Progenitor cell of endocrine pancreas (in vitro differentiated cells): ENCODE measurements at regions not wholly inside any gene's neighbourhood (a gene's known extent, or its start where the extent isn't known, plus 50 kb on each side); places are given as distances from the start of the nearest gene placed in this dataset.

ENCODE experiments used
- DNase-seq: peaks from one replicate; pipeline ENCODE4 v3.0.0; 2021; ENCODE audit warnings: low spot score; ENCODE audit not compliant: unreplicated experiment
- H3K27ac Mint-ChIP-seq: 2 replicates; pipeline ENCODE4 v1.8.0; 2021; ENCODE audit warnings: mild to moderate bottlenecking, moderate library complexity, mixed read lengths
- H3K27me3 Mint-ChIP-seq: 2 replicates; pipeline ENCODE4 v1.8.0; 2021; ENCODE audit warnings: mixed read lengths
- H3K36me3 Mint-ChIP-seq: 2 replicates; pipeline ENCODE4 v1.8.0; 2022; ENCODE audit warnings: mixed read lengths; ENCODE audit not compliant: insufficient read depth
- H3K4me1 Mint-ChIP-seq: 2 replicates; pipeline ENCODE4 v1.8.0; 2021; ENCODE audit warnings: low read depth, mixed read lengths
- H3K4me3 Mint-ChIP-seq: 2 replicates; pipeline ENCODE4 v1.8.0; 2021; ENCODE audit warnings: low read depth, mild to moderate bottlenecking, moderate library complexity, mixed read lengths
- H3K9me3 Mint-ChIP-seq: 2 replicates; pipeline ENCODE4 v1.8.0; 2021; ENCODE audit warnings: low read depth, mixed read lengths
- CTCF ChIP-seq: fragments of 200-600 bp; sonication (generic); IDR thresholded peaks from one replicate; pipeline ENCODE4 v1.5.0; 2021; ENCODE audit warnings: antibody characterized with exemption, mild to moderate bottlenecking; ENCODE audit not compliant: unreplicated experiment

- H3K27ac Mint-ChIP-seq = no peak overlapping the region
- DNase-seq = no peak
- H3K9me3 Mint-ChIP-seq = peaks cover 8% of the 10 kb centered on the region
- H3K36me3 Mint-ChIP-seq = no peaks in the 10 kb centered on the region
- TF ChIP-seq CTCF = no peak
- no peaks in the 10 kb centered on the region for H3K27me3 Mint-ChIP-seq
- no peak overlapping the region for H3K4me3 Mint-ChIP-seq
- H3K4me1 Mint-ChIP-seq = no peaks in the 10 kb centered on the region
Observed at GRCh38 chr7:153185936-153186335, 426.4 kb downstream of the ACTR3B start.

GRCh38 chr7:153188161-153188560 lies 428.6 kb downstream of the ACTR3B start:
- no peak for TF ChIP-seq CTCF
- H3K4me1 Mint-ChIP-seq = no peaks in the 10 kb centered on the region
- H3K27me3 Mint-ChIP-seq = no peaks in the 10 kb centered on the region
- H3K4me3 Mint-ChIP-seq = no peak overlapping the region
- H3K36me3 Mint-ChIP-seq = no peaks in the 10 kb centered on the region
- H3K9me3 Mint-ChIP-seq = peaks cover 8% of the 10 kb centered on the region
- DNase-seq = no peak
- no peak overlapping the region for H3K27ac Mint-ChIP-seq

GRCh38 chr7:153188630-153189029 lies 429.1 kb downstream of the ACTR3B start:
- Mint-ChIP-seq H3K27me3 (no peaks in the 10 kb centered on the region), H3K36me3 (no peaks in the 10 kb centered on the region), H3K4me1 (no peaks in the 10 kb centered on the region), H3K27ac (no peak overlapping the region), H3K4me3 (no peak overlapping the region), H3K9me3 (peaks cover 5% of the 10 kb centered on the region)
- no peak for TF ChIP-seq CTCF
- no peak for DNase-seq

GRCh38 chr7:153190452-153190851 lies 430.9 kb downstream of the ACTR3B start:
- no peaks in the 10 kb centered on the region for H3K27me3 Mint-ChIP-seq
- no peak overlapping the region for H3K27ac Mint-ChIP-seq
- no peaks in the 10 kb centered on the region for H3K36me3 Mint-ChIP-seq
- no peak for TF ChIP-seq CTCF
- no peak for DNase-seq
- H3K9me3 Mint-ChIP-seq = no peaks in the 10 kb centered on the region
- no peaks in the 10 kb centered on the region for H3K4me1 Mint-ChIP-seq
- no peak overlapping the region for H3K4me3 Mint-ChIP-seq

GRCh38 chr7:153190986-153191385 lies 431.4 kb downstream of the ACTR3B start:
- Mint-ChIP-seq H3K9me3 (peaks cover 2% of the 10 kb centered on the region), H3K36me3 (no peaks in the 10 kb centered on the region), H3K4me1 (no peaks in the 10 kb centered on the region)

More at GRCh38 chr7:153190986-153191385, 431.4 kb downstream of the ACTR3B start:
- TF ChIP-seq CTCF = no peak
- no peaks in the 10 kb centered on the region for H3K27me3 Mint-ChIP-seq
- no peak overlapping the region for H3K4me3 Mint-ChIP-seq
- DNase-seq = no peak
- no peak overlapping the region for H3K27ac Mint-ChIP-seq
